Choroid plexus epithelial cell (primary cell): ENCODE measurements at regions not wholly inside any gene's neighbourhood (a gene's known extent, or its start where the extent isn't known, plus 50 kb on each side); places are given as distances from the start of the nearest gene placed in this dataset.
"Not testable (repeated sequence)": the region's sequence is repeated elsewhere in the genome, so short reads cannot be mapped to it uniquely, and the experiment has no call there.

Experiments used
- DNase-seq: peaks from one replicate; pipeline ENCODE4 v3.0.0-alpha.2; 2010; ENCODE audit warnings: low read depth
- H3K4me3 ChIP-seq: 2 replicates; pipeline ENCODE4 v1.5.1; 2011; ENCODE audit warnings: low read depth, mild to moderate bottlenecking, control low read depth, low read length, moderate library complexity
- TF ChIP-seq, protein P1 (sequence below): conservative IDR thresholded peaks from 2 replicates; pipeline ENCODE4 v1.5.1; 2011; ENCODE audit warnings: low read depth, mild to moderate bottlenecking, control low read depth, inconsistent platforms, low read length, moderate library complexity

DNA sequence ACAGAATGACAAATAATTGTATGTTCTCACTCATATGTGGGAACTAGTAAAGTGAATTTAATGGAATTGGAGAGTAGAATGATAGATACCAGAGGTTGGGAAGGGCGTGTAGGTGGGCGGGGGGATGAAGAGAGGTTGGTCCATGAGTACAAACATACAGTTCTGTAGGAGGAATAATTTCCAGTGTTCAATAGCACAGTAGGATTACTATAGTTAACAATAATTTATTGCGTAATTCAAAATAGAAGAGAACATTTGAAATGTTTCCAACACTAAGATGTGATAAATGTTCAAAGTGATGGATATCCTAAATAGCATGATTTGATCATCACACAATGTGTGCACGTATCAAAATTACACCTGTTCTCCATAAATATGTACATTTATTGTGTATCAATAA is 106.2 kb upstream of the IL1RAPL2 start:
- no peak overlapping the region for H3K4me3 ChIP-seq
- TF ChIP-seq, protein P1, sequence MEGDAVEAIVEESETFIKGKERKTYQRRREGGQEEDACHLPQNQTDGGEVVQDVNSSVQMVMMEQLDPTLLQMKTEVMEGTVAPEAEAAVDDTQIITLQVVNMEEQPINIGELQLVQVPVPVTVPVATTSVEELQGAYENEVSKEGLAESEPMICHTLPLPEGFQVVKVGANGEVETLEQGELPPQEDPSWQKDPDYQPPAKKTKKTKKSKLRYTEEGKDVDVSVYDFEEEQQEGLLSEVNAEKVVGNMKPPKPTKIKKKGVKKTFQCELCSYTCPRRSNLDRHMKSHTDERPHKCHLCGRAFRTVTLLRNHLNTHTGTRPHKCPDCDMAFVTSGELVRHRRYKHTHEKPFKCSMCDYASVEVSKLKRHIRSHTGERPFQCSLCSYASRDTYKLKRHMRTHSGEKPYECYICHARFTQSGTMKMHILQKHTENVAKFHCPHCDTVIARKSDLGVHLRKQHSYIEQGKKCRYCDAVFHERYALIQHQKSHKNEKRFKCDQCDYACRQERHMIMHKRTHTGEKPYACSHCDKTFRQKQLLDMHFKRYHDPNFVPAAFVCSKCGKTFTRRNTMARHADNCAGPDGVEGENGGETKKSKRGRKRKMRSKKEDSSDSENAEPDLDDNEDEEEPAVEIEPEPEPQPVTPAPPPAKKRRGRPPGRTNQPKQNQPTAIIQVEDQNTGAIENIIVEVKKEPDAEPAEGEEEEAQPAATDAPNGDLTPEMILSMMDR = no peak
- no peak for DNase-seq

DNA sequence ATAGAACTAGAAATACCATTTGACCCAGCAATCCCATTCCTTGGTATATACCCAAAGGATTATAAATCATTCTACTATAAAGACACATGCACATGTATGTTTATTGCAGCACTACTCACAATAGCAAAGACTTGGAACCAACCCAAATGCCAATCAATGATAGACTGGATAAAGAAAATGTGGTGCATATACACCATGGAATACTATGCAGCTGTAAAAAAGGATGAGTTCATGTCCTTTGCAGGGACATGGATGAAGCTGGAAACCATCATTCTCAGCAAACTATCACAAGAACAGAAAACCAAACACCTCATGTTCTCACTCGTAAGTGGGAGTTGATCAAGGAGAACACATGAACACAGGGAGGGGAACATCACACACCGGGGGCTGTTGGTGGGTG is 108.9 kb upstream of the IL1RAPL2 start:
- not testable (repeated sequence) for H3K4me3 ChIP-seq, DNase-seq

DNA sequence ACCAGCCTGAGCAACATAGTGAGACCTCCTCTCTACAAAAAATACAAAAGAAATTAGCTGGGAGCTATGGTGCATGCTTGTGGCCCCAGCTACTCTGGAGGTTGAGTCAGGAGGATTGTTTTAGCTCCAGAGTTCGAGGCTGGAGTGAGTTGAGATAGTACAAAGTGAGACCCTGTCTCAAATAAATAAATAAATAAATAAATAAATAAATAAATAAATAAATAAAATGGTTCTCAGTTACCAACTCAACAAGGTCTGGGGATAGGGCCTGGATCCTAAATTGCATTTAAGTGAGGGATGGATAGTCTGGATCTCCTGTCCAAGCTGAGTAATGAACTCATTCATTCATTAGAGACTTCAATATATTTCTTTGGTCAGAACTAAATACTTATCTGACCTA is 115.7 kb upstream of the IL1RAPL2 start:
- no peak overlapping the region for H3K4me3 ChIP-seq
- TF ChIP-seq, protein P1 = no peak
- no peak for DNase-seq

DNA sequence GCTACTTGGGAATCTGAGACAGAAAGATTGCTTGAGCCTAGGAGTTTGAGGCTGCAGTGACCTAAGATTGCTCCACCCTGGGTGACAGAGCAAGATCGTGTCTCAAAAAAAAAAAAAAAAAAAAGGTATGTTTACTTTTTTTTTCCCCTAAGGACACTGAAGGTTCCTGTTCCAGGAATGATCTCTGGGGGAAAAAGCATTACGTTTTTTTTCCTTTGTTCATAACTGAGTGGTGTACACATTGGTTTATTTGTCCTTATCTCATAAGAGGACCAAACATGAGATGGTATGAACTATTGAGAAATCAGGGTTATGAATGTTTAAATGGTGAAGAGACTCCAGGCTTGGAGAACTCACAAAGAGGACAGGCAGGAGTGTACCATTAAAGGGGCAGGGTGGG is 120.4 kb upstream of the IL1RAPL2 start:
- TF ChIP-seq, protein P1 = no peak
- H3K4me3 ChIP-seq = no peak overlapping the region
- no peak for DNase-seq

DNA sequence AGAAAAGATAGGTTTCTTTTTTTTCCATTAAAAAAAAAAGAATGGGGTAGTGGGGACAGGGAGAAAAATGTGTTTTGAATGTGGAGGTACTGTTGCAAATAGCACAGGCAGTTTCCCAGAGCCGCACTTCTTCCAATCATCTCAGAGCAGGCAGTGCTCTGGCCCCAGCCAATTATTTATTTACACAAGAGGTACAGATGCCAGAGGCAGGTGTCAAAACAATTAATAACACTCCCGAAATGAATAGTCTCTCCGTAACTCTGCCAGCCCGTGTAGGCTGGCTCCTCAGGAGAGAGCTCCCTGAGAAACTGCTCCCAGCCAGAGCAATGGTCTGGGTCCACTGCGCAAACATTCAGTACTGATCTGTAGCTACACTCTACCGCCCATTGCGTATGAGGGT is 130.8 kb upstream of the IL1RAPL2 start:
- TF ChIP-seq, protein P1 = no peak
- H3K4me3 ChIP-seq = no peak overlapping the region
- DNase-seq = no peak

DNA sequence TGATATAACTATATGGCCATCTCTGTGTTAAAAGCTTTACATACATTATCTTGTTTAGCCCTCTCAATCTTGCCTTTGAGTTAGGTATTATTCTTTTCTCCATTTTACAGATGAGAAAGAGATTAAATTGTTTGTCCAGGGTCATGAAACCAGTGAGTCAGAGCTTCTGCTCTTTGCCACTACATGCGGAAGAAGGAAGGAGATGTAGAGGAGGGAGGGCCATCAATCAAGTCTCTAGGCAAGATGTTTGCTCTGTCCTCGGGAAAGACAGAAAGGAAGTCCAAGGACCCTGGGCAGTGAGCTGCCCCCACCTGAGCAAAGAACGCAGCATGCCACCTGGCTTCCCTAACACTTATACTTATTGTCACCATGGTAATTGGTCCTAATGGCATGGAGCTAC is 133.7 kb upstream of the IL1RAPL2 start:
- no peak for DNase-seq

DNA sequence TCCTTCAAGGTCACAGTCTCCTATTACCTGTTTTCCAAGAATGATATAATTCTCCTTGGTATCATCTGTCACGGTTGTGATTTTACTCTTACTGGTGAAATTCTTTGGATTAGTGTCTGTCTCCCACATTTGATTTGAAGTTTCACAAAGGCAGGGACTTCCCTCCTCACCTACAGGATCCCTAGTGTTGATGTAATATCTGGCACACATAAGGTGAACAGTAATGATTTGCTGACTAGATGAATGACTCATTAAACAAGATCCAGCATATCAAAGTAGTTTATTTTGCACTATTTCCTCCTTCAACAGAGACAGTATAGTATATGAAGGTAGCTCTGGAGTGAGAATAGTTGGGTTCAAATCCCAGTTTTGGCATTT is 135.3 kb upstream of the IL1RAPL2 start:
- no peak overlapping the region for H3K4me3 ChIP-seq
- DNase-seq = no peak
- TF ChIP-seq, protein P1 = no peak

More for the DNA sequence above, 133.7 kb upstream of the IL1RAPL2 start:
- TF ChIP-seq, protein P1 = no peak
- H3K4me3 ChIP-seq = no peak overlapping the region
